ENCODE measurements at regions not wholly inside any gene's neighbourhood (a gene's known extent, or its start where the extent isn't known, plus 50 kb on each side); places are given as distances from the start of the nearest gene placed in this dataset.

DNA sequence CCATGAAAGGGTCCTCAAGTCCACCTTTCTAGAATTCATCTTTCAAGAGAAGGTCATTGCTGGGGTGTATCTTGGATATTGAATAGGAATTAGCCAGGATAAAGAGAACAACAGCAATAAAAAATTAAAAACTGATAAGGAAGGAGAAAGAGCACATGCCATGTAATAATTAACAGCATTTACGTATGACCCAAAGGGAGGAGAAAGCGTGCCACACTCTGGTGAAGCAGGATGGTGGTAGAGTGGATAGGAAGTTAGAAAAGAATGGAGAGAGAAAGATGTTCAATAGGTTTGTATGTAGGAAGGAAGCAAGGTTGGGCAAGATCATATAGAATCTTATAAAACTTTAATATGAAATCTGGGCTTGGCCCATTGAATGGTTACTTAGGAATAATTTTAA, 751.5 kb downstream of the MAT2B start:
- H3K27me3 ChIP-seq (replicated peaks; ENCODE audit: insufficient read depth) = no peaks in the 10 kb centered on the region
- H3K9me2 ChIP-seq (ENCODE audit: insufficient read depth) = no peaks in the 10 kb centered on the region
- H3K27ac ChIP-seq = no peak overlapping the region
- no peaks in the 10 kb centered on the region for H3K36me3 ChIP-seq (ENCODE audit: low read depth)
- DNase-seq = no peak
- H3K79me2 ChIP-seq (ENCODE audit: insufficient read depth) = no peaks in the 10 kb centered on the region
- no peak overlapping the region for H3K4me2 ChIP-seq (ENCODE audit: unreplicated experiment)
- H3K4me1 ChIP-seq (ENCODE audit: insufficient read depth) = no peaks in the 10 kb centered on the region
- H3K9ac ChIP-seq = no peak overlapping the region
- no peak for TF ChIP-seq EZH2 (IDR thresholded peaks at IDR 0.05; ENCODE audit: insufficient read depth, poor library complexity, severe bottlenecking)
- TF ChIP-seq EZH2phosphoT487 (IDR thresholded peaks at IDR 0.05; ENCODE audit: insufficient read depth, low read depth) = no peak
- H3K9me3 ChIP-seq (ENCODE audit: low read depth) = peaks cover 4% of the 10 kb centered on the region
- H3K4me3 ChIP-seq = no peak overlapping the region
- H4K20me1 ChIP-seq (ENCODE audit: insufficient read depth) = no peaks in the 10 kb centered on the region
- in situ Hi-C loops (cut with MboI) = no loop called here
- no peak overlapping the region for H2AFZ ChIP-seq
- no peaks in the 10 kb centered on the region for H3F3A ChIP-seq (ENCODE audit: insufficient read depth)
- WGBS, 2 experiments (ENCODE audit: low coverage in 1 of 2, low lambda C conversion rate in 2 of 2, missing lambda C conversion rate in 2 of 2) = 28 to 29% methylated on average over 2 of the region's 2 CpGs

DNA sequence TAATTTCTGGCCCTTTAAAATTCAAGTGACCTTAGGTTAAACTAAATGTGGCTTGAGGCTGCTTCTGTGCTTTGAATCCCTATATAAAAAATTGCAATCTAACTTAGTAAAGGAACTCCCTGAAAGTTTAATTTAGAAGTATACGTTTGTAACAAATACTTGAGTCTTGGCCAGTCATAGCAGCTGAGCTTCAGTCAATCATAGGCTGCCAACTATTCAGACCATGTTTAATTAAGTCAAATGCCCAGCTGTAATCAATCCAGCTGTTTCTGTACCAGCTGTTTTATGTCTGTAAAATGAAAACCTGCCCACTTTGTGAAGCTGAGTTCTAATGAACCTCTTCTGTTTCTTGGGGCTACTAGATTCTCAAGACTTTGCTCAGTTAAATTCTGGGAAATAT, 760.1 kb downstream of the MAT2B start:
- H3K4me2 ChIP-seq (ENCODE audit: unreplicated experiment) = no peak overlapping the region
- WGBS, 2 experiments (ENCODE audit: low coverage in 1 of 2, low lambda C conversion rate in 2 of 2, missing lambda C conversion rate in 2 of 2) = 5 to 13% methylated on average over 1 of the region's 1 CpG

GRCh38 chr5:164266571-164266970, 761.2 kb downstream of the MAT2B start:
- TF ChIP-seq EZH2phosphoT487 (IDR thresholded peaks at IDR 0.05; ENCODE audit: insufficient read depth, low read depth) (no peak), EZH2 (IDR thresholded peaks at IDR 0.05; ENCODE audit: insufficient read depth, poor library complexity, severe bottlenecking) (no peak)
- no peak overlapping the region for H3K4me2 ChIP-seq (ENCODE audit: unreplicated experiment)
- no peaks in the 10 kb centered on the region for H3K36me3 ChIP-seq (ENCODE audit: low read depth)
- H4K20me1 ChIP-seq (ENCODE audit: insufficient read depth) = no peaks in the 10 kb centered on the region
- no peak overlapping the region for H3K4me3 ChIP-seq
- no peaks in the 10 kb centered on the region for H3K27me3 ChIP-seq (replicated peaks; ENCODE audit: insufficient read depth)
- no peak for DNase-seq
- 21 to 28% methylated on average over 2 of the region's 2 CpGs for WGBS, 2 experiments (ENCODE audit: low coverage in 1 of 2, low lambda C conversion rate in 2 of 2, missing lambda C conversion rate in 2 of 2)
- in situ Hi-C loops (cut with MboI) = no loop called here
- no peak overlapping the region for H3K27ac ChIP-seq
- H2AFZ ChIP-seq = no peak overlapping the region
- H3F3A ChIP-seq (ENCODE audit: insufficient read depth) = no peaks in the 10 kb centered on the region
- H3K79me2 ChIP-seq (ENCODE audit: insufficient read depth) = no peaks in the 10 kb centered on the region
- H3K9me3 ChIP-seq (ENCODE audit: low read depth) = no peaks in the 10 kb centered on the region
- no peaks in the 10 kb centered on the region for H3K4me1 ChIP-seq (ENCODE audit: insufficient read depth)
- H3K9me2 ChIP-seq (ENCODE audit: insufficient read depth) = no peaks in the 10 kb centered on the region
- no peak overlapping the region for H3K9ac ChIP-seq

More for the DNA sequence above, 760.1 kb downstream of the MAT2B start:
- H3K36me3 ChIP-seq (ENCODE audit: low read depth) = no peaks in the 10 kb centered on the region
- H3K9ac ChIP-seq = no peak overlapping the region
- H3K27ac ChIP-seq = no peak overlapping the region
- H3K79me2 ChIP-seq (ENCODE audit: insufficient read depth) = no peaks in the 10 kb centered on the region
- no peak overlapping the region for H2AFZ ChIP-seq
- H3F3A ChIP-seq (ENCODE audit: insufficient read depth) = no peaks in the 10 kb centered on the region
- no peak for TF ChIP-seq EZH2phosphoT487 (IDR thresholded peaks at IDR 0.05; ENCODE audit: insufficient read depth, low read depth)
- TF ChIP-seq EZH2 (IDR thresholded peaks at IDR 0.05; ENCODE audit: insufficient read depth, poor library complexity, severe bottlenecking) = no peak
- H3K9me2 ChIP-seq (ENCODE audit: insufficient read depth) = no peaks in the 10 kb centered on the region
- DNase-seq = no peak
- no peak overlapping the region for H3K4me3 ChIP-seq
- in situ Hi-C loops (cut with MboI) = no loop called here
- no peaks in the 10 kb centered on the region for H3K9me3 ChIP-seq (ENCODE audit: low read depth)
- no peaks in the 10 kb centered on the region for H3K4me1 ChIP-seq (ENCODE audit: insufficient read depth)
- no peaks in the 10 kb centered on the region for H3K27me3 ChIP-seq (replicated peaks; ENCODE audit: insufficient read depth)
- H4K20me1 ChIP-seq (ENCODE audit: insufficient read depth) = no peaks in the 10 kb centered on the region

- 13 to 26% methylated on average over 2 of the region's 2 CpGs for WGBS, 2 experiments (ENCODE audit: low coverage in 1 of 2, low lambda C conversion rate in 2 of 2, missing lambda C conversion rate in 2 of 2)
- no peaks in the 10 kb centered on the region for H3F3A ChIP-seq (ENCODE audit: insufficient read depth)
- no peak overlapping the region for H3K9ac ChIP-seq
- no peak overlapping the region for H3K27ac ChIP-seq
- no peak for DNase-seq
- H3K79me2 ChIP-seq (ENCODE audit: insufficient read depth) = no peaks in the 10 kb centered on the region
- H3K9me2 ChIP-seq (ENCODE audit: insufficient read depth) = no peaks in the 10 kb centered on the region; the same call in 1 of the 2 replicates
- no peaks in the 10 kb centered on the region for H4K20me1 ChIP-seq (ENCODE audit: insufficient read depth)
- no peak overlapping the region for H3K4me3 ChIP-seq
- H3K4me2 ChIP-seq (ENCODE audit: unreplicated experiment) = no peak overlapping the region
- no peak for TF ChIP-seq EZH2 (IDR thresholded peaks at IDR 0.05; ENCODE audit: insufficient read depth, poor library complexity, severe bottlenecking)
- TF ChIP-seq EZH2phosphoT487 (IDR thresholded peaks at IDR 0.05; ENCODE audit: insufficient read depth, low read depth) = no peak
- no peaks in the 10 kb centered on the region for H3K9me3 ChIP-seq (ENCODE audit: low read depth)
- H3K36me3 ChIP-seq (ENCODE audit: low read depth) = no peaks in the 10 kb centered on the region
- H2AFZ ChIP-seq = no peak overlapping the region
- in situ Hi-C loops (cut with MboI) = no loop called here
- no peaks in the 10 kb centered on the region for H3K27me3 ChIP-seq (replicated peaks; ENCODE audit: insufficient read depth)
- H3K4me1 ChIP-seq (ENCODE audit: insufficient read depth) = no peaks in the 10 kb centered on the region
Measured at GRCh38 chr5:164277720-164278119, 772.3 kb downstream of the MAT2B start.

DNA sequence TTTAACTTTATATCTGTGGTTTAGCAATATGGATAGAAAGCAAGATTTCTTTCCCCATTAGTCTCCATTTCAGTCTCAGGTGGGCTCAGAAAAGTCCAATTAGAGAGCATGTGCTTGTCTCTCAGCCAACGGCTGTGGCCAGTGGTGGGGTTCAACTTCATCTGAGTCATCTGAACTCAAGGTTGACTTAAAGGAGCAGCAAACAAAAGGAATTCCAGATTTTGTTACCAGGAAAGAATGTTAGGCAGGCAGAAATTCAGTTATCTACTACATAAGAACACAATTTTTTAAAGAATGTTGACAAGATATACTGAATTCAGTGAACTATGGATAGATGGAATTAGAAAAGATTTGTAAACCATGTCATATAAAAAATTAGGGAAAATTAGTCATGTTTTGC, 784.1 kb downstream of the MAT2B start:
- 16% methylated on average over 1 of the region's 1 CpG for WGBS, 2 experiments (ENCODE audit: low coverage in 1 of 2, low lambda C conversion rate in 2 of 2, missing lambda C conversion rate in 2 of 2)
- Histone ChIP-seq H3K4me2 (ENCODE audit: unreplicated experiment) (no peak overlapping the region), H2AFZ (no peak overlapping the region), H3K36me3 (ENCODE audit: low read depth) (no peaks in the 10 kb centered on the region), H3K79me2 (ENCODE audit: insufficient read depth) (no peaks in the 10 kb centered on the region), H3F3A (ENCODE audit: insufficient read depth) (no peaks in the 10 kb centered on the region), H3K9me2 (ENCODE audit: insufficient read depth) (no peaks in the 10 kb centered on the region), H3K27me3 (replicated peaks; ENCODE audit: insufficient read depth) (no peaks in the 10 kb centered on the region), H3K4me3 (no peak overlapping the region), H3K27ac (no peak overlapping the region), H3K4me1 (ENCODE audit: insufficient read depth) (no peaks in the 10 kb centered on the region), H3K9me3 (ENCODE audit: low read depth) (no peaks in the 10 kb centered on the region), H3K9ac (no peak overlapping the region), H4K20me1 (ENCODE audit: insufficient read depth) (no peaks in the 10 kb centered on the region)
- TF ChIP-seq EZH2 (IDR thresholded peaks at IDR 0.05; ENCODE audit: insufficient read depth, poor library complexity, severe bottlenecking) = no peak
- no peak for TF ChIP-seq EZH2phosphoT487 (IDR thresholded peaks at IDR 0.05; ENCODE audit: insufficient read depth, low read depth)
- DNase-seq = no peak
- in situ Hi-C loops (cut with MboI) = no loop called here
